Stimulated activated CD8-positive, alpha-beta memory T cell treated with anti-CD3 and anti-CD28 coated beads, Interleukin-15, amount 100 ng/mL, for 4 hours (primary cell): ENCODE measurements at regions not wholly inside any gene's neighbourhood (a gene's known extent, or its start where the extent isn't known, plus 50 kb on each side); places are given as distances from the start of the nearest gene placed in this dataset.

Source experiments
- DNase-seq, 2 donors: peaks; one replicate each; pipeline ENCODE4 v3.0.0-alpha.2; 2020; ENCODE audit warnings: low read depth in 2 of 2

- no peak for DNase-seq
These were observed 609.9 kb downstream of the BUD13 start for GRCh38 chr11:116162886-116163230.

GRCh38 chr11:116162086-116162885 lies 610.5 kb downstream of the BUD13 start:
- DNase-seq = no peak

GRCh38 chr11:116148645-116149044 lies 624.1 kb downstream of the BUD13 start:
- no peak for DNase-seq

- no peak for DNase-seq
These were observed 624.7 kb downstream of the BUD13 start for GRCh38 chr11:116148056-116148455.

- no peak for DNase-seq
These were observed 627.5 kb downstream of the BUD13 start for GRCh38 chr11:116145187-116145865.

GRCh38 chr11:116144387-116144958 lies 628.3 kb downstream of the BUD13 start:
- DNase-seq = no peak

GRCh38 chr11:116138280-116138679 lies 634.1 kb upstream of the CADM1 start:
- DNase-seq = no peak

GRCh38 chr11:116137753-116138152 lies 633.5 kb upstream of the CADM1 start:
- no peak for DNase-seq

- no peak for DNase-seq
These were observed 632.9 kb upstream of the CADM1 start for GRCh38 chr11:116136987-116137674.

- no peak for DNase-seq
These were observed 631.7 kb upstream of the CADM1 start for GRCh38 chr11:116135891-116136290.

- no peak for DNase-seq
These were observed 630.2 kb upstream of the CADM1 start for GRCh38 chr11:116134450-116134849.

- no peak for DNase-seq
These were observed 628.2 kb upstream of the CADM1 start for GRCh38 chr11:116132273-116132978.

GRCh38 chr11:116130122-116130521 lies 625.9 kb upstream of the CADM1 start:
- DNase-seq = no peak

GRCh38 chr11:116129456-116129855 lies 625.2 kb upstream of the CADM1 start:
- DNase-seq = no peak

- no peak for DNase-seq
These were observed 622.3 kb upstream of the CADM1 start for GRCh38 chr11:116126562-116126961.

GRCh38 chr11:116124922-116125714 lies 620.9 kb upstream of the CADM1 start:
- no peak for DNase-seq

GRCh38 chr11:116123739-116124138 lies 619.5 kb upstream of the CADM1 start:
- DNase-seq = no peak

GRCh38 chr11:116122697-116123472 lies 618.7 kb upstream of the CADM1 start:
- no peak for DNase-seq

GRCh38 chr11:116119158-116119557 lies 614.9 kb upstream of the CADM1 start:
- no peak for DNase-seq

- DNase-seq = no peak
These were observed 613.9 kb upstream of the CADM1 start for GRCh38 chr11:116118138-116118470.
